A673 (cell line): ENCODE measurements at regions not wholly inside any gene's neighbourhood (a gene's known extent, or its start where the extent isn't known, plus 50 kb on each side); places are given as distances from the start of the nearest gene placed in this dataset.

Experiments used
- CTCF ChIP-seq: fragments of 300-800, 200-600 bp; sonication (generic); conservative IDR thresholded peaks from 2 replicates; pipeline ENCODE4 v1.5.1; 2017; ENCODE audit warnings: low read depth, mild to moderate bottlenecking, antibody characterized with exemption, low read length, moderate library complexity, mixed read lengths
- EZH2 ChIP-seq: fragments of 200-600 bp; sonication (generic); IDR thresholded peaks from 2 replicates; pipeline ENCODE4 v1.6.1; 2017; ENCODE audit warnings: borderline replicate concordance, low read depth, mild to moderate bottlenecking, mixed read lengths, antibody characterized with exemption, low read length; ENCODE audit not compliant: poor library complexity, severe bottlenecking

DNA sequence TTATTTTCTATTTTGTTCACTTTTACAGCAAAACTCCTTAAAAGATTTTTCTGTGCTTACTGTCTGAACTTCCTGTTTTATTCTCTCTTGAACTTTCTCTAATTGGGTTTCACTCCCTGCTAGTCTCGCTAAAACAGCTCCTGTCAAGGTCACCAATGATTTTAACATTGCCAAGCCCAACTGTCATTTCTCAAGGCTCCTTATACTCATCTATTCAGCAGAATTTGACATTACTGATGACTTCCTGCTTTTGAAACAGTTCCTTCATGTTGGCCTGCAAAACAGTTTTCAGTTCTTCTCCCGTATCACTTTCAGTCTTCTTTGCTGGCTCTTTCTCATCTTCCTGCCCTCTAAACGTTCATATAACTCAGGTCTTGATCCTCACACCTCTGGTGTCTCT, 268.5 kb upstream of the USP15 start:
- no peak for TF ChIP-seq CTCF
- no peak for TF ChIP-seq EZH2
